DOHH2 (cell line): ENCODE measurements at regions not wholly inside any gene's neighbourhood (a gene's known extent, or its start where the extent isn't known, plus 50 kb on each side); places are given as distances from the start of the nearest gene placed in this dataset.

Source experiments
- CTCF ChIP-seq: fragments of 200-600 bp; sonication (generic); IDR thresholded peaks from one replicate; pipeline ENCODE4 v1.5.1; 2014; ENCODE audit warnings: antibody characterized with exemption, mild to moderate bottlenecking, low read depth, low read length; ENCODE audit not compliant: poor library complexity, severe bottlenecking
- EZH2phosphoT487 ChIP-seq: fragments of 200-600 bp; sonication (generic); IDR thresholded peaks from 2 replicates; pipeline ENCODE4 v1.6.1; 2017; ENCODE audit warnings: borderline replicate concordance, mild to moderate bottlenecking, antibody characterized with exemption, low read length, moderate library complexity, mixed read lengths

GRCh38 chr2:40665493-40666232, 213.8 kb upstream of the SLC8A1 start:
- no peak for TF ChIP-seq CTCF
- no peak for TF ChIP-seq EZH2phosphoT487
